H1 (cell line): ENCODE measurements at regions not wholly inside any gene's neighbourhood (a gene's known extent, or its start where the extent isn't known, plus 50 kb on each side); places are given as distances from the start of the nearest gene placed in this dataset.

Experiments used
- CTCF ChIA-PET: fragments of 300-600 bp; sonication (Branson Sonifier 250); formaldehyde crosslinking; loops from one replicate; lab custom pipeline; 2021; ENCODE audit not compliant: partially characterized antibody; lab: Charles Lee
- POLR2A ChIA-PET: fragments of 300-600 bp; sonication (Branson Sonifier 250); formaldehyde crosslinking; loops from one replicate; lab custom pipeline; 2021; ENCODE audit warnings: inconsistent platforms; ENCODE audit not compliant: partially characterized antibody; lab: Charles Lee
- DNase-seq, 2 experiments: peaks; one replicate each; pipeline versions ENCODE4 v3.0.0 to v3.0.0-alpha.2; 2010 to 2022; ENCODE audit warnings: low spot score in 2 of 2, low read depth in 1 of 2, mixed read lengths in 1 of 2
- FAIRE-seq: peaks from 2 replicates; lab custom pipeline; 2011; peaks lifted over from hg19 to GRCh38; lab: Jason Lieb, UNC
- H2AFZ ChIP-seq: 2 replicates; pipeline ENCODE4 v1.8.1; 2012; ENCODE audit warnings: low read length, inconsistent platforms
- H2AK5ac ChIP-seq: 2 replicates; pipeline ENCODE4 v1.6.1; 2013; ENCODE audit warnings: low read depth, low read length
- H2BK120ac ChIP-seq: replicated peaks from 2 replicates; pipeline ENCODE3; 2013; ENCODE audit warnings: low read depth, low read length, inconsistent platforms
- H2BK12ac ChIP-seq: 2 replicates; pipeline ENCODE4 v1.6.1; 2013; ENCODE audit warnings: low read depth, low read length
- H2BK15ac ChIP-seq: 2 replicates; pipeline ENCODE4 v1.6.1; 2013; ENCODE audit warnings: low read length
- H2BK20ac ChIP-seq: 2 replicates; pipeline ENCODE4 v1.6.1; 2013; ENCODE audit warnings: low read length
- H2BK5ac ChIP-seq: 2 replicates; pipeline ENCODE4 v1.6.1; 2013; ENCODE audit warnings: low read depth, low read length
- H3K14ac ChIP-seq: 2 replicates; pipeline ENCODE4 v1.6.1; 2013; ENCODE audit warnings: inconsistent platforms; ENCODE audit not compliant: insufficient read length
- H3K18ac ChIP-seq: 2 replicates; pipeline ENCODE4 v1.6.1; 2013; ENCODE audit warnings: low read length; ENCODE audit errors: extremely low read depth
- H3K23ac ChIP-seq: 2 replicates; pipeline ENCODE4 v1.6.1; 2013; ENCODE audit warnings: inconsistent platforms; ENCODE audit not compliant: insufficient read length
- H3K23me2 ChIP-seq: 2 replicates; pipeline ENCODE4 v1.6.1; 2013; ENCODE audit warnings: low read depth, low read length
- H3K27ac ChIP-seq: 2 replicates; pipeline ENCODE4 v1.6.1; 2011; ENCODE audit warnings: low read depth, low read length, inconsistent platforms
- H3K27me3 ChIP-seq, 4 experiments: replicated peaks in 1 of 4; 1 replicate in 1 of 4; 2 replicates in 3 of 4; pipeline versions ENCODE4 v1.6.1 to v1.8.1; 2011 to 2013; ENCODE audit warnings: low read length in 3 of 4, mild to moderate bottlenecking in 3 of 4, inconsistent platforms in 2 of 4, mixed read lengths in 2 of 4, moderate library complexity in 1 of 4; ENCODE audit not compliant: control insufficient read depth in 3 of 4, insufficient read depth in 3 of 4; ENCODE audit errors: extremely low read depth in 1 of 4
- H3K36me3 ChIP-seq, 4 experiments: 2 replicates each; pipeline versions ENCODE4 v1.6.1 to v1.8.1; 2011 to 2013; ENCODE audit warnings: mild to moderate bottlenecking in 4 of 4, low read length in 3 of 4, moderate library complexity in 2 of 4, control low read depth in 1 of 4, inconsistent platforms in 1 of 4; ENCODE audit not compliant: insufficient read depth in 4 of 4, control insufficient read depth in 2 of 4
- H3K4ac ChIP-seq: replicated peaks from 2 replicates; pipeline ENCODE3; 2013; ENCODE audit warnings: low read length, low read depth, mixed read lengths, inconsistent platforms; ENCODE audit not compliant: insufficient read length
- H3K4me1 ChIP-seq, 4 experiments: replicated peaks in 1 of 4; 1 replicate in 1 of 4; 2 replicates in 3 of 4; pipeline versions ENCODE4 v1.6.1 to v1.8.1; 2011 to 2013; ENCODE audit warnings: low read length in 3 of 4, inconsistent platforms in 2 of 4, mixed read lengths in 1 of 4; ENCODE audit not compliant: insufficient read depth in 4 of 4, control insufficient read depth in 3 of 4
- H3K4me2 ChIP-seq, 2 experiments: 2 replicates each; pipeline versions ENCODE4 v1.6.1 to v1.8.1; 2011 to 2013; ENCODE audit warnings: low read depth in 2 of 2, low read length in 2 of 2, control low read depth in 1 of 2, inconsistent platforms in 1 of 2, mild to moderate bottlenecking in 1 of 2; ENCODE audit not compliant: insufficient read depth in 1 of 2
- H3K4me3 ChIP-seq, 4 experiments: fragments of 200-600, 300-600 bp in 1 of 4; sonication (generic), shearing (Covaris generic), sonication (Bioruptor Twin) in 1 of 4; 2 replicates each; pipeline versions ENCODE4 v1.5.1 to v1.8.1; 2011 to 2016; ENCODE audit warnings: low read length in 4 of 4, low read depth in 3 of 4, control low read depth in 2 of 4, inconsistent platforms in 2 of 4, mild to moderate bottlenecking in 2 of 4, mixed read lengths in 1 of 4, moderate library complexity in 1 of 4; ENCODE audit not compliant: insufficient read depth in 2 of 4; ENCODE audit errors: extremely low read depth in 1 of 4
- H3K56ac ChIP-seq: replicated peaks from 2 replicates; pipeline ENCODE3; 2013; ENCODE audit warnings: low read depth, mild to moderate bottlenecking, mixed read lengths, low read length, inconsistent platforms; ENCODE audit not compliant: insufficient read length
- H3K79me1 ChIP-seq: 2 replicates; pipeline ENCODE4 v1.6.1; 2013; ENCODE audit warnings: low read depth, low read length, control low read depth
- H3K79me2 ChIP-seq, 2 experiments: 2 replicates each; pipeline versions ENCODE4 v1.6.1 to v1.8.1; 2012 to 2013; ENCODE audit warnings: low read length in 2 of 2, mild to moderate bottlenecking in 2 of 2, inconsistent platforms in 1 of 2; ENCODE audit not compliant: insufficient read depth in 2 of 2, control insufficient read depth in 1 of 2
- H3K9ac ChIP-seq, 4 experiments: replicated peaks in 1 of 4; 1 replicate in 1 of 4; 2 replicates in 3 of 4; pipeline versions ENCODE4 v1.6.1 to v1.8.1; 2011 to 2013; ENCODE audit warnings: low read depth in 3 of 4, low read length in 3 of 4, control low read depth in 2 of 4, mild to moderate bottlenecking in 2 of 4, moderate library complexity in 2 of 4, inconsistent platforms in 1 of 4; ENCODE audit errors: extremely low read depth in 1 of 4
- H3K9me3 ChIP-seq, 2 experiments: 2 replicates each; pipeline versions ENCODE4 v1.6.1 to v1.8.1; 2012 to 2013; ENCODE audit warnings: mild to moderate bottlenecking in 2 of 2, moderate library complexity in 2 of 2, control low read depth in 1 of 2, inconsistent platforms in 1 of 2, low read depth in 1 of 2, low read length in 1 of 2, mixed read lengths in 1 of 2; ENCODE audit not compliant: insufficient read depth in 2 of 2
- H4K20me1 ChIP-seq, 2 experiments: replicated peaks in 1 of 2; 2 replicates each; pipeline versions ENCODE3 to v1.8.1; 2011 to 2013; ENCODE audit warnings: inconsistent platforms in 2 of 2, low read length in 2 of 2, mild to moderate bottlenecking in 1 of 2; ENCODE audit not compliant: insufficient read depth in 2 of 2, control insufficient read depth in 1 of 2
- H4K5ac ChIP-seq: 2 replicates; pipeline ENCODE4 v1.6.1; 2013; ENCODE audit warnings: low read length, low read depth, mixed read lengths, inconsistent platforms; ENCODE audit not compliant: insufficient read length
- H4K8ac ChIP-seq: 2 replicates; pipeline ENCODE4 v1.8.0; 2013; ENCODE audit warnings: mild to moderate bottlenecking, moderate library complexity, low read length, inconsistent platforms; ENCODE audit not compliant: insufficient read depth; ENCODE audit errors: extremely low read depth
- H4K91ac ChIP-seq: replicated peaks from 2 replicates; pipeline ENCODE3; 2013; ENCODE audit warnings: low read length, mixed read lengths, inconsistent platforms; ENCODE audit not compliant: insufficient read length
- BCL11A ChIP-seq, 2 experiments: IDR thresholded peaks; one replicate each; pipeline ENCODE4 v1.6.1; 2011; ENCODE audit warnings: low read depth in 2 of 2, low read length in 2 of 2, mild to moderate bottlenecking in 2 of 2
- CBX5 ChIP-seq: fragments of 300-800, 300-1000 bp; sonication (generic); IDR thresholded peaks from 2 replicates; pipeline ENCODE4 v1.7.1; 2016; ENCODE audit warnings: antibody characterized with exemption, low read length, low read depth
- CTCF ChIP-seq, 3 experiments: IDR thresholded peaks; 1 replicate in 2 of 3; 2 replicates in 1 of 3; pipeline versions ENCODE4 v1.5.1 to v1.6.1; 2011; ENCODE audit warnings: low read length in 3 of 3, mild to moderate bottlenecking in 3 of 3, inconsistent platforms in 2 of 3, low read depth in 1 of 3, moderate library complexity in 1 of 3; ENCODE audit not compliant: insufficient read depth in 1 of 3; ENCODE audit errors: control extremely low read depth in 1 of 3
- FOSL1 ChIP-seq: IDR thresholded peaks from 2 replicates; pipeline ENCODE4 v1.6.1; 2011; ENCODE audit warnings: mild to moderate bottlenecking, low read depth, low read length, moderate library complexity; ENCODE audit not compliant: insufficient read depth
- JUN ChIP-seq: IDR thresholded peaks from 2 replicates; pipeline ENCODE4 v1.6.1; 2011; ENCODE audit warnings: low read depth, mild to moderate bottlenecking, improper control_type of control experiment, low read length
- MAFK ChIP-seq: IDR thresholded peaks from 2 replicates; pipeline ENCODE4 v1.6.1; 2012; ENCODE audit warnings: low read depth, mild to moderate bottlenecking, improper control_type of control experiment, low read length
- POLR2A ChIP-seq, 2 experiments: IDR thresholded peaks; 1 replicate in 1 of 2; 2 replicates in 1 of 2; pipeline ENCODE4 v1.6.1; 2011; ENCODE audit warnings: low read depth in 2 of 2, low read length in 2 of 2, mild to moderate bottlenecking in 2 of 2; ENCODE audit errors: control extremely low read depth in 1 of 2
- POU5F1 ChIP-seq: IDR thresholded peaks from 2 replicates; pipeline ENCODE4 v1.6.1; 2011; ENCODE audit warnings: low read depth, mild to moderate bottlenecking, low read length, moderate library complexity
- SIN3A ChIP-seq, 2 experiments: IDR thresholded peaks in 1 of 2; conservative IDR thresholded peaks in 1 of 2; 2 replicates each; pipeline ENCODE4 v1.6.1; 2011 to 2012; ENCODE audit warnings: low read length in 2 of 2, improper control_type of control experiment in 1 of 2, low read depth in 1 of 2, mild to moderate bottlenecking in 1 of 2
- SP1 ChIP-seq: IDR thresholded peaks from 2 replicates; pipeline ENCODE4 v1.6.1; 2011; ENCODE audit warnings: low read depth, low read length
- SUZ12 ChIP-seq: fragments of 200-600 bp; sonication (generic); IDR thresholded peaks from 2 replicates; pipeline ENCODE4 v1.6.1; 2012; ENCODE audit warnings: mild to moderate bottlenecking, inconsistent platforms, low read length, moderate library complexity, mixed read lengths
- TEAD4 ChIP-seq: IDR thresholded peaks from 2 replicates; pipeline ENCODE4 v1.6.1; 2012; ENCODE audit warnings: low read depth, low read length, inconsistent platforms, mixed read lengths
- WGBS, 2 experiments: shearing (Covaris generic) in 1 of 2; methylation state at CpG; one replicate each; pipeline versions ENCODE4 v1.1.6 to v1.1.7; 2013 to 2015; ENCODE audit warnings: low lambda C conversion rate in 2 of 2, mixed read lengths in 2 of 2, inconsistent platforms in 1 of 2, low coverage in 1 of 2, missing lambda C conversion rate in 1 of 2; ENCODE audit not compliant: insufficient replicate concordance in 2 of 2, insufficient coverage in 1 of 2, insufficient read length in 1 of 2; ENCODE audit errors: extremely low coverage in 1 of 2, missing lambda C conversion rate in 1 of 2; 5-methylcytosine and 5-hydroxymethylcytosine counted together

DNA sequence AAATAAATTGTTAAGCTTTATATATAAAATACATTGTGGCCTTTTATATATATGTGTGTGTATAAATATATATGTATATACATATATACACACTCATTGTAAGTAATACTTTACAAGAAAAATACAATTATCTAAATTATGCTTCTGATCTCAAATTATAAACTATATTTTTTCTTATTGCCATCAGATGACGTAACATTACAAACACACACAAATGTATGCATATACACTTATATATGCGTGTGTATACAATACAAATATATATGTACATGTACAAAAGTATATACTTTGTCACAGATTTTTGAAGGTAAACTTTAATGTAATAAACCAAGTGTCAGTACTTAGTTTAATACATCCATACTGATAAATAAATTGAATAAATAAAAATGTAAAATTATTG lies 278.9 kb upstream of the LMO3 start:
- Histone ChIP-seq H3K4ac (no peak overlapping the region), H2BK5ac (no peak overlapping the region), H3K4me3 (no peak overlapping the region), H3K4me2 (no peak overlapping the region), H4K91ac (no peak overlapping the region), H3K23me2 (no peaks in the 10 kb centered on the region), H3K27me3 (no peaks in the 10 kb centered on the region), H3K9ac (no peak overlapping the region), H3K79me2 (no peaks in the 10 kb centered on the region), H4K5ac (no peak overlapping the region), H3K4me1 (no peaks in the 10 kb centered on the region), H3K79me1 (no peaks in the 10 kb centered on the region), H2BK120ac (no peak overlapping the region), H3K56ac (no peak overlapping the region), H2BK20ac (no peak overlapping the region), H3K36me3 (no peaks in the 10 kb centered on the region), H3K23ac (no peak overlapping the region), H2AK5ac (no peak overlapping the region), H2BK12ac (no peak overlapping the region), H2BK15ac (no peak overlapping the region), H4K8ac (no peak overlapping the region), H3K27ac (no peak overlapping the region), H2AFZ (no peak overlapping the region), H3K9me3 (no peaks in the 10 kb centered on the region), H3K18ac (no peak overlapping the region), H3K14ac (no peak overlapping the region), H4K20me1 (no peaks in the 10 kb centered on the region)
- ChIA-PET POLR2A (no interaction called here), CTCF (interaction anchor here (1.2 kb wide), 1 partner anchor 499 kb away, joined by 3 read pairs; no protein-coding TSS in a partner anchor)
- WGBS, 2 experiments: 95% methylated on average over 2 of the region's 2 CpGs; no CpG with 5 or more reads in 1 of the 2 experiments
- DNase-seq (no peak), FAIRE-seq (no peak)
- TF ChIP-seq SIN3A (conservative IDR thresholded peaks at IDR 0.05 in 1 of 2, IDR thresholded peaks at IDR 0.05 in 1 of 2; ENCODE audit: low read depth in 1 of 2, low read length in 2 of 2): no peak
- TF ChIP-seq CBX5: no peak
- TF ChIP-seq TEAD4: no peak
- no peak for TF ChIP-seq SP1
- no peak for TF ChIP-seq POLR2A (IDR thresholded peaks at IDR 0.05; ENCODE audit: control extremely low read depth in 1 of 2, low read depth in 2 of 2, low read length in 2 of 2)
- no peak for TF ChIP-seq CTCF (IDR thresholded peaks at IDR 0.05; ENCODE audit: control extremely low read depth in 1 of 3, insufficient read depth in 1 of 3, low read depth in 1 of 3, low read length in 3 of 3)
- no peak for TF ChIP-seq POU5F1
- no peak for TF ChIP-seq JUN
- TF ChIP-seq SUZ12: no peak
- no peak for TF ChIP-seq MAFK
- TF ChIP-seq BCL11A (IDR thresholded peaks at IDR 0.05; ENCODE audit: low read depth in 2 of 2, low read length in 2 of 2): no peak
- no peak for TF ChIP-seq FOSL1
